Subcutaneous abdominal adipose tissue (tissue), 5 donors: ENCODE measurements at regions not wholly inside any gene's neighbourhood (a gene's known extent, or its start where the extent isn't known, plus 50 kb on each side); places are given as distances from the start of the nearest gene placed in this dataset.
"Not testable (repeated sequence)": the region's sequence is repeated elsewhere in the genome, so short reads cannot be mapped to it uniquely, and the experiment has no call there.

ENCODE experiments used
- H3K27ac ChIP-seq: one replicate; pipeline ENCODE4 v1.7.0; 2013; ENCODE audit warnings: low read depth, mild to moderate bottlenecking, inconsistent platforms, low read length, moderate library complexity
- H3K27me3 ChIP-seq, 5 donors: one replicate each; pipeline ENCODE4 v1.7.0; 2013; ENCODE audit warnings: low read length in 5 of 5, inconsistent platforms in 1 of 5; ENCODE audit not compliant: control insufficient read depth in 5 of 5, insufficient read depth in 4 of 5
- H3K36me3 ChIP-seq, 5 donors: one replicate each; pipeline ENCODE4 v1.7.0; 2013; ENCODE audit warnings: low read length in 5 of 5; ENCODE audit not compliant: control insufficient read depth in 5 of 5, insufficient read depth in 5 of 5
- H3K4me1 ChIP-seq, 5 donors: one replicate each; pipeline ENCODE4 v1.7.0; 2013; ENCODE audit warnings: low read length in 5 of 5, mild to moderate bottlenecking in 3 of 5, moderate library complexity in 1 of 5; ENCODE audit not compliant: control insufficient read depth in 5 of 5, insufficient read depth in 5 of 5
- H3K4me3 ChIP-seq, 5 donors: one replicate each; pipeline ENCODE4 v1.7.0; 2013; ENCODE audit warnings: low read length in 5 of 5, low read depth in 1 of 5
- H3K9ac ChIP-seq, 5 donors: one replicate each; pipeline ENCODE4 v1.7.0; 2013; ENCODE audit warnings: low read length in 5 of 5, mild to moderate bottlenecking in 4 of 5, moderate library complexity in 3 of 5
- H3K9me3 ChIP-seq, 5 donors: one replicate each; pipeline ENCODE4 v1.7.0; 2013; ENCODE audit warnings: low read length in 5 of 5; ENCODE audit not compliant: control insufficient read depth in 5 of 5
- donor health status: healthy.
- donor health status: healthy.
- donor health status: healthy.
- donor health status: healthy.
- donor health status: healthy.

DNA sequence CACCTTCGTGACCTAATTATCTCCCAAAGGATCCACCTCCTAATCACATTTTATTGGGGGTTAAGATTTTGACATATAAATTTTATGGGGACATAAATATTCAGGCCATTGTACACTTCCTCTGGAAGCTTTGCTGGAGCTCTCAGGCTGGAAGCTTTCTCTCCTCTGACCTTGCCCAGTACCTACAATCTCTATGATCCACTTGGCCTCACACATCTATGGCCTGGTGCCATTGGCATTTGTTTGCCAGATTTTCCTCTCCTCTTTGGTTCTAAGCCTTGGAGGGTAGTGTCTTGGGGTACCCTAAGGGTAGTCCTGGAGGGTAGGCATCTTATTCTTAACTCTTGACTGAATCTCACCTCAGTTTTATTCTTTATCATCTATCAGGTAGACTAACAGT lies 79.0 kb downstream of the HLX start:
- H3K9ac ChIP-seq = no peak overlapping the region
- no peaks in the 10 kb centered on the region for H3K36me3 ChIP-seq
- peaks cover 0 to 11% (median 4%) of the 10 kb centered on the region in 5 donors for H3K4me1 ChIP-seq
- H3K27ac ChIP-seq = no peak overlapping the region
- no peaks in the 10 kb centered on the region for H3K9me3 ChIP-seq
- no peaks in the 10 kb centered on the region for H3K27me3 ChIP-seq
- H3K4me3 ChIP-seq = no peak overlapping the region

- Histone ChIP-seq H3K27ac (no peak overlapping the region), H3K4me3 (no peak overlapping the region), H3K36me3 (no peaks in the 10 kb centered on the region), H3K9me3 (peaks cover 0 to 7% (median 0%) of the 10 kb centered on the region in 5 donors), H3K4me1 (peaks cover 0 to 11% (median 4%) of the 10 kb centered on the region in 5 donors), H3K9ac (no peak overlapping the region), H3K27me3 (no peaks in the 10 kb centered on the region)
Observed at GRCh38 chr1:220962031-220962751, 82.9 kb downstream of the HLX start.

DNA sequence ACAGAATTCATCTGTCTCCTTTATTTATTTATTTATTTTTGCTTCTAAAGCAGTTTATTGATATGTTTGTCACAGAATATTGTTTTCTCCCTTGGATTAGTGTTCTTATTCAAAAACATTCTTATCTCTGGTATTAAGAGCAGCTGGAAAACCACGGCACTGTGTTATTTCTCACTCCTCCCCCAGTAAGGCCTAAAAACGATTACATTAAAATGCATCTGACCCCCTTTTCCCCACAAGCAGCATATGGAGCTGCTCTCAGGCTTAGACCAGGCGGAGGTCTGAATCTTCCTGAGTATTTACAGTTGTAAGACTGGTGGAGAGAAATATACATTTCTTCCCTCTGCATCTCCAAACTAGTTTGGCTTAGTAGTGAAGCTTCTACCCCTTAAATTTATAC lies 86.8 kb downstream of the HLX start:
- Histone ChIP-seq H3K27me3 (no peaks in the 10 kb centered on the region), H3K27ac (no peak overlapping the region), H3K36me3 (no peaks in the 10 kb centered on the region), H3K9me3 (peaks cover 0 to 7% (median 0%) of the 10 kb centered on the region in 5 donors), H3K9ac (no peak overlapping the region), H3K4me3 (no peak overlapping the region), H3K4me1 (peaks cover 0 to 11% (median 4%) of the 10 kb centered on the region in 5 donors)

DNA sequence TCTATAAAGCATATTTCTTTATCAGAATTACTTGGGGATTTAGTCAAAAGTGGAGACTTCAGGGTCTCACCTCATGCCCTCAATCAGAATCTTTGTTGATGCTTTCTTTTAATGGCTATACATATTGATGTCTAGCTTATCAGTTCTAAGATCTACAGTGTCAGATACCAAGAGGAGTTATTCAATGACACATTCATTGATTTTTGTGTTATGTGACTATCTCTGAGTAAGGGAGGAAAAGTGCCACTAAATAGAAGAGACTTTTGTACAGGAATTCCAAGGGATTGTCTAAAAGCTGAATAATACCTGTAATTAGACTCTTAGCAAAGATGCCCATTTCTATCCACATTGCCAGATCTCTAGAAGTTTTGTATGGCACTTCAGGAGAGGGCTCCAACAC lies 87.2 kb downstream of the HLX start:
- Histone ChIP-seq H3K9me3 (peaks cover 0 to 7% (median 0%) of the 10 kb centered on the region in 5 donors), H3K36me3 (no peaks in the 10 kb centered on the region), H3K9ac (no peak overlapping the region), H3K27me3 (no peaks in the 10 kb centered on the region), H3K27ac (no peak overlapping the region), H3K4me3 (no peak overlapping the region), H3K4me1 (peaks cover 0 to 11% (median 4%) of the 10 kb centered on the region in 5 donors)

- H3K4me1 ChIP-seq = peaks cover 0 to 5% (median under 1%) of the 10 kb centered on the region in 5 donors
- H3K27me3 ChIP-seq = no peaks in the 10 kb centered on the region
- H3K4me3 ChIP-seq = no peak overlapping the region
- no peaks in the 10 kb centered on the region for H3K36me3 ChIP-seq
- H3K9me3 ChIP-seq = peaks cover 0 to 7% (median 0%) of the 10 kb centered on the region in 5 donors
- H3K27ac ChIP-seq = no peak overlapping the region
- H3K9ac ChIP-seq = no peak overlapping the region
Observed at GRCh38 chr1:220966881-220967611, 87.8 kb downstream of the HLX start.

- H3K9ac ChIP-seq = no peak overlapping the region
- no peak overlapping the region for H3K4me3 ChIP-seq
- H3K36me3 ChIP-seq = no peaks in the 10 kb centered on the region
- H3K27me3 ChIP-seq = no peaks in the 10 kb centered on the region
- no peak overlapping the region for H3K27ac ChIP-seq
- H3K9me3 ChIP-seq = peaks cover 0 to 7% (median 0%) of the 10 kb centered on the region in 5 donors
- H3K4me1 ChIP-seq = no peaks in the 10 kb centered on the region
Observed at GRCh38 chr1:220967911-220968310, 88.7 kb downstream of the HLX start.

DNA sequence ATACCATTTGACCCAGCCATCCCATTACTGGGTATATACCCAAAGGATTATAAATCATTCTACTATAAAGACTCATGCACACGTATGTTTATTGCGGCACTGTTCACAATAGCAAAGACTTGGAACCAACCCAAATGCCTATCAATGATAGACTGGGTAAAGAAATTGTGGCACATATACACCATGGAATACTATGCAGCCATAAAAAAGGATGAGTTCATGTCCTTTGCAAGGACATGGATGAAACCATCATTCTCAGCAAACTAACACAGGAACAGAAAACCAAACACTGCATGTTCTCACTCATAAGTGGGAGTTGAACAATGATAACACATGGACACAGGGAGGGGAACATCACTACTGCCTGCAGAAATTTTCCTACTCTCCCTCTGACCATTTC lies 90.0 kb downstream of the HLX start:
- not testable (repeated sequence) for H3K9ac ChIP-seq, H3K36me3 ChIP-seq, H3K27me3 ChIP-seq, H3K9me3 ChIP-seq, H3K27ac ChIP-seq, H3K4me3 ChIP-seq, H3K4me1 ChIP-seq

- Histone ChIP-seq H3K4me1 (no peaks in the 10 kb centered on the region), H3K27me3 (no peaks in the 10 kb centered on the region), H3K9me3 (no peaks in the 10 kb centered on the region), H3K4me3 (no peak overlapping the region), H3K36me3 (no peaks in the 10 kb centered on the region), H3K9ac (no peak overlapping the region), H3K27ac (no peak overlapping the region)
Observed at GRCh38 chr1:220970311-220970710, 91.1 kb downstream of the HLX start.

GRCh38 chr1:220971221-220971620 lies 92.0 kb downstream of the HLX start:
- Histone ChIP-seq H3K9ac (no peak overlapping the region), H3K27me3 (no peaks in the 10 kb centered on the region), H3K9me3 (no peaks in the 10 kb centered on the region), H3K4me1 (no peaks in the 10 kb centered on the region), H3K4me3 (no peak overlapping the region), H3K36me3 (no peaks in the 10 kb centered on the region), H3K27ac (no peak overlapping the region)

DNA sequence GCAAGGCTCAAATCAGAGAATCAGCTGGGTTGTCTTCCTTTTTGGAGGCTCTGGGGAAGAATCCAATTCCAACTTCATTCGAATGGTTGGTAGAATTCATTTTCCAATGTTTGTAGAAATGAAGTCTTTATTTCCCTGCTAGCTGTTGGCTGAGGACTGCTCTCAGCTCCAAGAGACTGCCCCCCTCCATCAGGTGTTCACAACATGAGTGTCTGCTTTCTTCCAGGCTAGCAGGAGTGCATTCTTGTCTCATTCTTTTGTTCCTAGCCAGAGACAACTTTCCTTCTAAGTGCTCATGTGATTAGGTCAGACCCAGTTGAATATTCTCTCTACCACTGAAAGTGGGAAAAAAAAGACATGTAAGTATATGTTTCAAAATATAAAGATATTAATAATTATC lies 95.2 kb downstream of the HLX start:
- no peaks in the 10 kb centered on the region for H3K27me3 ChIP-seq
- H3K4me1 ChIP-seq = no peaks in the 10 kb centered on the region
- H3K4me3 ChIP-seq = no peak overlapping the region
- H3K9ac ChIP-seq = no peak overlapping the region
- H3K9me3 ChIP-seq = no peaks in the 10 kb centered on the region
- H3K36me3 ChIP-seq = no peaks in the 10 kb centered on the region
- no peak overlapping the region for H3K27ac ChIP-seq
